ENCODE measurements at regions not wholly inside any gene's neighbourhood (a gene's known extent, or its start where the extent isn't known, plus 50 kb on each side); places are given as distances from the start of the nearest gene placed in this dataset.

- no peak overlapping the region for H3K27ac ChIP-seq (ENCODE audit: low read depth in 2 of 2, low read length in 1 of 2)
- TF ChIP-seq MEF2A (IDR thresholded peaks at IDR 0.05; ENCODE audit: borderline replicate concordance, low read depth) (no peak), REST (IDR thresholded peaks at IDR 0.05; ENCODE audit: low read depth, low read length) (no peak), RCOR1 (IDR thresholded peaks at IDR 0.05; ENCODE audit: low read length) (no peak), JUND (IDR thresholded peaks at IDR 0.05) (no peak), CTCF (IDR thresholded peaks at IDR 0.05) (no peak), MAX (IDR thresholded peaks at IDR 0.05; ENCODE audit: low read depth) (no peak), TEAD4 (IDR thresholded peaks at IDR 0.05; ENCODE audit: borderline replicate concordance, insufficient read depth) (no peak), FOXJ3 (CRISPR knock-in tag; IDR thresholded peaks at IDR 0.05) (no peak), TCF12 (IDR thresholded peaks at IDR 0.05) (no peak)
- H3K4me2 ChIP-seq = no peak overlapping the region
- no peak overlapping the region for H2AFZ ChIP-seq (ENCODE audit: low read depth)
- no peaks in the 10 kb centered on the region for H3K9me2 ChIP-seq
- H3K4me3 ChIP-seq (ENCODE audit: low read depth in 2 of 2, low read length in 1 of 2) = no peak overlapping the region
- no peaks in the 10 kb centered on the region; a peak in 1 of 4 replicates for H3K4me1 ChIP-seq (ENCODE audit: control insufficient read depth in 1 of 2, insufficient read depth in 2 of 2, low read depth in 1 of 2, low read length in 1 of 2)
- no peaks in the 10 kb centered on the region for H3K36me3 ChIP-seq (replicated peaks in 1 of 2; ENCODE audit: control insufficient read depth in 1 of 2, insufficient read depth in 2 of 2, low read length in 1 of 2)
- no peak for DNase-seq
- no peaks in the 10 kb centered on the region for H3F3A ChIP-seq (replicated peaks; ENCODE audit: insufficient read depth)
- H3K27me3 ChIP-seq (ENCODE audit: insufficient read depth) = no peaks in the 10 kb centered on the region; the same call in 1 of the 2 replicates
- H3K9ac ChIP-seq = no peak overlapping the region
- WGBS (ENCODE audit: low lambda C conversion rate) = 17% methylated on average over 4 of the region's 4 CpGs
- CTCF ChIA-PET = no interaction called here
- no peaks in the 10 kb centered on the region for H3K79me2 ChIP-seq (ENCODE audit: insufficient read depth)
- H4K20me1 ChIP-seq (ENCODE audit: insufficient read depth) = no peaks in the 10 kb centered on the region
- H3K9me3 ChIP-seq = no peaks in the 10 kb centered on the region
- POLR2A ChIA-PET = no interaction called here
These were observed 205.1 kb upstream of the CHD1 start for GRCh38 chr5:99133921-99134320.

- Histone ChIP-seq H3K36me3 (replicated peaks in 1 of 2; ENCODE audit: control insufficient read depth in 1 of 2, insufficient read depth in 2 of 2, low read length in 1 of 2) (no peaks in the 10 kb centered on the region), H3K27ac (ENCODE audit: low read depth in 2 of 2, low read length in 1 of 2) (no peak overlapping the region), H2AFZ (ENCODE audit: low read depth) (no peak overlapping the region), H3K27me3 (ENCODE audit: insufficient read depth) (no peaks in the 10 kb centered on the region; the same call in 1 of the 2 replicates), H3F3A (replicated peaks; ENCODE audit: insufficient read depth) (no peaks in the 10 kb centered on the region), H3K9me2 (no peaks in the 10 kb centered on the region), H4K20me1 (ENCODE audit: insufficient read depth) (no peaks in the 10 kb centered on the region), H3K4me2 (no peak overlapping the region), H3K79me2 (ENCODE audit: insufficient read depth) (no peaks in the 10 kb centered on the region), H3K9me3 (no peaks in the 10 kb centered on the region), H3K4me1 (ENCODE audit: control insufficient read depth in 1 of 2, insufficient read depth in 2 of 2, low read depth in 1 of 2, low read length in 1 of 2) (no peaks in the 10 kb centered on the region; a peak in 1 of 4 replicates), H3K4me3 (ENCODE audit: low read depth in 2 of 2, low read length in 1 of 2) (no peak overlapping the region), H3K9ac (no peak overlapping the region)
- WGBS (ENCODE audit: low lambda C conversion rate) = 26% methylated on average over 6 of the region's 6 CpGs
- TF ChIP-seq EP300 (IDR thresholded peaks at IDR 0.05; ENCODE audit: borderline replicate concordance in 1 of 2, low read depth in 1 of 2, low read length in 1 of 2) (no peak), RXRA (IDR thresholded peaks at IDR 0.05; ENCODE audit: borderline replicate concordance, low read depth) (no peak), GABPA (IDR thresholded peaks at IDR 0.05; ENCODE audit: low read depth) (no peak), CTCF (IDR thresholded peaks at IDR 0.05) (no peak), GATA2 (CRISPR knock-in tag; IDR thresholded peaks at IDR 0.05) (no peak), MXI1 (IDR thresholded peaks at IDR 0.05; ENCODE audit: low read depth, low read length) (no peak)
- DNase-seq = no peak
- CTCF ChIA-PET = no interaction called here
- POLR2A ChIA-PET = no interaction called here
These were observed 201.1 kb upstream of the CHD1 start for GRCh38 chr5:99129768-99130501.

Measured in SK-N-SH (cell line).